Lung (tissue), 11 donors: ENCODE measurements at regions not wholly inside any gene's neighbourhood (a gene's known extent, or its start where the extent isn't known, plus 50 kb on each side); places are given as distances from the start of the nearest gene placed in this dataset.

Experiments used
- ATAC-seq: fragments of 200-7000 bp; cut with Tn5 transposase; one replicate; pipeline ENCODE4 v1.9.1; 2020; ENCODE audit warnings: moderate number of reproducible peaks; ENCODE audit not compliant: insufficient read depth, low FRiP score
- DNase-seq, 3 donors: peaks; one replicate each; pipeline ENCODE4 v3.0.0-alpha.2; 2013 to 2017
- H3K27ac ChIP-seq, 2 donors: one replicate each; pipeline ENCODE4 v1.5.1; 2013; ENCODE audit warnings: mild to moderate bottlenecking in 2 of 2, moderate library complexity in 2 of 2, control low read depth in 1 of 2, inconsistent platforms in 1 of 2, low read depth in 1 of 2, low read length in 1 of 2
- H3K27me3 ChIP-seq, 3 donors: one replicate each; pipeline ENCODE4 v1.5.1; 2013; ENCODE audit warnings: low read length in 2 of 3; ENCODE audit not compliant: control insufficient read depth in 3 of 3, insufficient read depth in 3 of 3
- H3K36me3 ChIP-seq, 4 donors: one replicate each; pipeline ENCODE4 v1.5.1; 2013; ENCODE audit warnings: low read length in 4 of 4, mild to moderate bottlenecking in 1 of 4, moderate library complexity in 1 of 4; ENCODE audit not compliant: control insufficient read depth in 4 of 4, insufficient read depth in 4 of 4
- H3K4me1 ChIP-seq, 5 donors: one replicate each; pipeline ENCODE4 v1.5.1; 2013; ENCODE audit warnings: low read length in 5 of 5, mild to moderate bottlenecking in 2 of 5, moderate library complexity in 1 of 5; ENCODE audit not compliant: control insufficient read depth in 5 of 5, insufficient read depth in 5 of 5
- H3K4me3 ChIP-seq: one replicate; pipeline ENCODE4 v1.5.1; 2013; ENCODE audit warnings: mild to moderate bottlenecking, control low read depth, moderate library complexity
- H3K9ac ChIP-seq, 2 donors: one replicate each; pipeline ENCODE4 v1.5.1; 2013; ENCODE audit warnings: low read length in 2 of 2, control low read depth in 1 of 2; ENCODE audit not compliant: insufficient read depth in 1 of 2
- H3K9me3 ChIP-seq, 4 donors: one replicate each; pipeline ENCODE4 v1.5.1; 2013; ENCODE audit warnings: low read length in 3 of 4, mild to moderate bottlenecking in 1 of 4, moderate library complexity in 1 of 4; ENCODE audit not compliant: control insufficient read depth in 4 of 4, insufficient read depth in 3 of 4
- WGBS, 2 donors: extraction: QIAGEN DNeasy Blood & Tissue Kit; methylation state at CpG; one replicate each; pipeline ENCODE4 v1.1.7; 2013; 5-methylcytosine and 5-hydroxymethylcytosine counted together
- TF ChIP-seq, protein P1 (sequence below): IDR thresholded peaks from 2 replicates; pipeline ENCODE4 v1.5.1; 2012; ENCODE audit warnings: mild to moderate bottlenecking; ENCODE audit errors: control extremely low read depth, extremely low read depth
- donor health status: control.
- donor health status: control.
- donor health status: Bipolar disorder and iron deficiency.
- donor health status: healthy.
- donor health status: DM: yes; HTN: yes; CAD: no.

DNA sequence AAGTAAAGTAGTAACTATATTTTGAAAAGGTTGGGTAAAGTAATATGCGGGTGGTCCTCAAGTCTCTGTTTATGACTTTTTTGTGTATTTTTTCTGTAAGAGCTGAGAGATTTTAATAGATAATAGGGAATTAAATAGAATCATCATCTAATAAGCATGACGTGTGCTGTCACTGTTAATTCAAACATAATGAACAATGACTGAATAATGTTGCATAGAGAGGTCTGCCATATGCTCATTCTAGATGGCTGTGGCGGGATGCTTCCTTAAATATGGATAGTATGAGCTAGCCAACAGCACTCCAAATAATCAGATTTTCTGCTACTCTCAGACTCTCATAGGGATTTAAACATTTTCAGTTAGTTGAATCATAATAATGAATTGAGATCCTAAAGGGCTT lies 302.8 kb upstream of the RBMS3 start:
- no peak overlapping the region for H3K27ac ChIP-seq
- no peak overlapping the region for H3K4me3 ChIP-seq
- peaks cover 0 to 2% (median 0%) of the 10 kb centered on the region in 4 donors for H3K9me3 ChIP-seq
- no peak overlapping the region for H3K9ac ChIP-seq
- WGBS, 2 donors: 62 to 63% methylated on average over 3 of the region's 3 CpGs
- H3K27me3 ChIP-seq: no peaks in the 10 kb centered on the region
- ATAC-seq: no peak
- no peaks in the 10 kb centered on the region for H3K36me3 ChIP-seq
- H3K4me1 ChIP-seq: no peaks in the 10 kb centered on the region
- no peak for DNase-seq
- TF ChIP-seq, protein P1, sequence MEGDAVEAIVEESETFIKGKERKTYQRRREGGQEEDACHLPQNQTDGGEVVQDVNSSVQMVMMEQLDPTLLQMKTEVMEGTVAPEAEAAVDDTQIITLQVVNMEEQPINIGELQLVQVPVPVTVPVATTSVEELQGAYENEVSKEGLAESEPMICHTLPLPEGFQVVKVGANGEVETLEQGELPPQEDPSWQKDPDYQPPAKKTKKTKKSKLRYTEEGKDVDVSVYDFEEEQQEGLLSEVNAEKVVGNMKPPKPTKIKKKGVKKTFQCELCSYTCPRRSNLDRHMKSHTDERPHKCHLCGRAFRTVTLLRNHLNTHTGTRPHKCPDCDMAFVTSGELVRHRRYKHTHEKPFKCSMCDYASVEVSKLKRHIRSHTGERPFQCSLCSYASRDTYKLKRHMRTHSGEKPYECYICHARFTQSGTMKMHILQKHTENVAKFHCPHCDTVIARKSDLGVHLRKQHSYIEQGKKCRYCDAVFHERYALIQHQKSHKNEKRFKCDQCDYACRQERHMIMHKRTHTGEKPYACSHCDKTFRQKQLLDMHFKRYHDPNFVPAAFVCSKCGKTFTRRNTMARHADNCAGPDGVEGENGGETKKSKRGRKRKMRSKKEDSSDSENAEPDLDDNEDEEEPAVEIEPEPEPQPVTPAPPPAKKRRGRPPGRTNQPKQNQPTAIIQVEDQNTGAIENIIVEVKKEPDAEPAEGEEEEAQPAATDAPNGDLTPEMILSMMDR: no peak

DNA sequence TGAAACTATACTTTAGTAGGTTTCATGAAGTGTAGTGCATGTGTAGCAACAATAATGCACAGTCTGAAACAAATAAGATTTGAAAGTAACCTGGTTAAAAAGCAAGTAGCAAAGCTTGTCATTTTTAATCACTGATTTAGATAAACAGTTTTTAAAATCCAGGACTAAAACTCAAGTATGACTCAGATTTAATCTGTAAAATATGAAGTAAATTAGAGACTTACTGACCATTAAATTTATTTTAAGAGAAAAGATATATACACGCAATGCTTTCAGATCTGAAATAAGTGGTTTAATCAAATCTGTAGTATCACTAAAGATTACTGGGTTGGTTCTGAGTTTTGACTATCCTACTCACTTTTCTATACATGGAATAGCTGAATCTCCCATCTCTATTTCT lies 300.7 kb upstream of the RBMS3 start:
- no peak for ATAC-seq
- DNase-seq: no peak
- TF ChIP-seq, protein P1: no peak
- H3K4me1 ChIP-seq: no peaks in the 10 kb centered on the region
- no peak overlapping the region for H3K9ac ChIP-seq
- H3K27ac ChIP-seq: no peak overlapping the region
- WGBS, 2 donors: 96 to 98% methylated on average over 1 of the region's 1 CpG
- H3K27me3 ChIP-seq: no peaks in the 10 kb centered on the region
- H3K4me3 ChIP-seq: no peak overlapping the region
- peaks cover 0 to 2% (median 0%) of the 10 kb centered on the region in 4 donors for H3K9me3 ChIP-seq
- H3K36me3 ChIP-seq: no peaks in the 10 kb centered on the region

DNA sequence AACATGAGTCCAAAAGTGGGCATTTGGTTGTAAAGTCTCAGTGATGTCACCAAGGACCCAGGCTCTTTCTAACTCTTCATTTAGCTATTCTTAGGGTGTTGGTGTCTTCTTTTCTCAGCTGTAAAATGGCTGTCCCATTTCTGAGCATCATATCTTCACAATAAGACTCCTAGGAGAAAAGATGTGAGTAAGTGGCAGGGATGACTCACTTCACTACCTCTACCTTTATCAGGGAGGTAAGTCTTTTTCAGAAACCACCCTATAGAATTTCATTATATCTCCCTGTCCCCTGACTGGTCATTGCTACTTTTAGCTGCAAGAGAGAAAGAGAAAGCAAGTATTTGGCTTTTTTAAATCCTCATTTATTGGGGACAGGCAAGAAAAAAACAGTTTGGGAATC lies 300.2 kb upstream of the RBMS3 start:
- no peak overlapping the region for H3K4me3 ChIP-seq
- H3K9ac ChIP-seq: no peak overlapping the region
- no peaks in the 10 kb centered on the region for H3K27me3 ChIP-seq
- H3K27ac ChIP-seq: no peak overlapping the region
- TF ChIP-seq, protein P1: no peak
- H3K9me3 ChIP-seq: peaks cover 0 to 2% (median 0%) of the 10 kb centered on the region in 4 donors
- DNase-seq: no peak
- no peaks in the 10 kb centered on the region for H3K4me1 ChIP-seq
- ATAC-seq: no peak
- no peaks in the 10 kb centered on the region for H3K36me3 ChIP-seq

DNA sequence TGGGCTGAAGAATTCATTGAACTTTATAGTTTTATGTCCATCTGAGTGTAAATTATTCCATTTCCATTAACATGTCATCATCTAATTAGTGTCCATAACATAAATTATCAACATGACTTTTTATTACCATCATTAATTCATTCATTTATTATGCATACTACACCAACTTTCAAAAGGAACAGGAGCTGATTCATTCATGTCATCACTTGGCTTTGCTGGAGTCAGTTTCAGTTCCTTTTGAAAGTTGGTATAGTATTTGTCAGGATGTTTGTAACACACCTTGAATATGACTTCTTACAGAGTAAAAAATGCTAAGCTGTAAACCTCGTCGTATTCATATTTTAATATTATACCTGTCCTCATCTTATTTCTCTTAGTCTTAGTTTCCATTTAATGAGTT lies 298.0 kb upstream of the RBMS3 start:
- Histone ChIP-seq H3K36me3 (no peaks in the 10 kb centered on the region), H3K4me1 (no peaks in the 10 kb centered on the region), H3K27me3 (no peaks in the 10 kb centered on the region), H3K4me3 (no peak overlapping the region), H3K9ac (no peak overlapping the region), H3K27ac (no peak overlapping the region), H3K9me3 (peaks cover 0 to 2% (median 0%) of the 10 kb centered on the region in 4 donors)
- no peak for DNase-seq
- ATAC-seq: no peak
- 91 to 96% methylated on average over 2 of the region's 2 CpGs for WGBS, 2 donors
- TF ChIP-seq, protein P1: no peak
